Breast epithelium (tissue), 4 donors: ENCODE measurements at regions not wholly inside any gene's neighbourhood (a gene's known extent, or its start where the extent isn't known, plus 50 kb on each side); places are given as distances from the start of the nearest gene placed in this dataset.

Experiments
- DNase-seq, 2 donors: peaks; one replicate each; pipeline ENCODE4 v3.0.0-alpha.2; 2019; ENCODE audit warnings: low spot score in 2 of 2
- H3K27ac ChIP-seq, 2 donors: fragments of 200-600 bp; sonication (generic) in 1 of 2; one replicate each; pipeline ENCODE4 v1.5.1; 2016 to 2019; ENCODE audit warnings: mild to moderate bottlenecking in 1 of 2
- H3K27me3 ChIP-seq, 2 donors: fragments of 200-600 bp; sonication (generic) in 1 of 2; one replicate each; pipeline versions ENCODE4 v1.5.1 to v1.6.0; 2017 to 2019; ENCODE audit warnings: control low read depth in 1 of 2, mild to moderate bottlenecking in 1 of 2
- H3K36me3 ChIP-seq: fragments of 200-600 bp; one replicate; pipeline ENCODE4 v1.5.1; 2019
- H3K4me1 ChIP-seq, 2 donors: fragments of 200-600 bp; sonication (generic); one replicate each; pipeline ENCODE4 v1.5.1; 2016 to 2019; ENCODE audit warnings: control low read depth in 1 of 2
- H3K4me3 ChIP-seq, 3 donors: fragments of 200-600 bp; sonication (generic); 1 replicate in 2 of 3; 2 replicates in 1 of 3; pipeline ENCODE4 v1.5.1; 2016 to 2019; ENCODE audit warnings: mild to moderate bottlenecking in 3 of 3, moderate library complexity in 2 of 3
- H3K9me3 ChIP-seq, 2 donors: fragments of 200-600 bp; sonication (generic) in 1 of 2; one replicate each; pipeline ENCODE4 v1.5.1; 2016 to 2019; ENCODE audit warnings: control low read depth in 1 of 2
- POLR2A ChIP-seq: fragments of 450-650 bp; IDR thresholded peaks from one replicate; pipeline ENCODE4 v1.6.1; 2016; ENCODE audit warnings: antibody characterized with exemption, mild to moderate bottlenecking, moderate library complexity
- POLR2AphosphoS5 ChIP-seq, 3 donors: sonication (generic); formaldehyde crosslinking; IDR thresholded peaks; one replicate each; pipeline ENCODE4 v1.6.1; 2017; ENCODE audit warnings: antibody characterized with exemption in 3 of 3
- intact Hi-C: fragments of 100-400 bp; cut with DNase I; formaldehyde crosslinking; loops from one replicate; pipeline ENCODE4 v1.15.1; 2023; ENCODE audit warnings: low total_unique reads
- TF ChIP-seq, protein P1 (sequence below), 3 donors: fragments of 450-650 bp; IDR thresholded peaks; one replicate each; pipeline ENCODE4 v1.5.1; 2016 to 2017; ENCODE audit warnings: antibody characterized with exemption in 3 of 3, mild to moderate bottlenecking in 3 of 3, moderate library complexity in 3 of 3

DNA sequence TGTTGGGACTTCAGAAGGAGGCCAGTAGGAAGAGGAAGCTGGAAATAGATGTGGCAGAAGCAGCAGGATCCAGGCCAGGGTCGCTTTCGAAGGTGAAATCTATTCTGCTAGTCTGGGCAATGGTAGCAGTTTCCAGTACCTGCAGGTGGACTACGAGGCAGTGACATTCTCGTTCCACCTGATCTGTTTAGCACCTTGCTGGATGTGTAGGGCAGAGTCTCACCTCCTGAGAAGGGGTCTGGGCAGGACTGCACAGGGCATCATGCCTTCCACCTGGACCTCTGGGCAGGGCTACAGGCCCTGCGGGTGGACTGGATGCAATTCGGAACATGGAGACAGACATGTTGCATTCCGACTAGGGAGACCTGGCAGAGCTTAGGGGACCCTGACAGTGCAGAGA, 254.8 kb upstream of the ZNF32 start:
- no peaks in the 10 kb centered on the region for H3K4me1 ChIP-seq
- no peaks in the 10 kb centered on the region for H3K27me3 ChIP-seq
- intact Hi-C loops, result no loop called here
- no peaks in the 10 kb centered on the region for H3K9me3 ChIP-seq
- no peak for TF ChIP-seq POLR2AphosphoS5 (IDR thresholded peaks at IDR 0.05)
- TF ChIP-seq, protein P1, sequence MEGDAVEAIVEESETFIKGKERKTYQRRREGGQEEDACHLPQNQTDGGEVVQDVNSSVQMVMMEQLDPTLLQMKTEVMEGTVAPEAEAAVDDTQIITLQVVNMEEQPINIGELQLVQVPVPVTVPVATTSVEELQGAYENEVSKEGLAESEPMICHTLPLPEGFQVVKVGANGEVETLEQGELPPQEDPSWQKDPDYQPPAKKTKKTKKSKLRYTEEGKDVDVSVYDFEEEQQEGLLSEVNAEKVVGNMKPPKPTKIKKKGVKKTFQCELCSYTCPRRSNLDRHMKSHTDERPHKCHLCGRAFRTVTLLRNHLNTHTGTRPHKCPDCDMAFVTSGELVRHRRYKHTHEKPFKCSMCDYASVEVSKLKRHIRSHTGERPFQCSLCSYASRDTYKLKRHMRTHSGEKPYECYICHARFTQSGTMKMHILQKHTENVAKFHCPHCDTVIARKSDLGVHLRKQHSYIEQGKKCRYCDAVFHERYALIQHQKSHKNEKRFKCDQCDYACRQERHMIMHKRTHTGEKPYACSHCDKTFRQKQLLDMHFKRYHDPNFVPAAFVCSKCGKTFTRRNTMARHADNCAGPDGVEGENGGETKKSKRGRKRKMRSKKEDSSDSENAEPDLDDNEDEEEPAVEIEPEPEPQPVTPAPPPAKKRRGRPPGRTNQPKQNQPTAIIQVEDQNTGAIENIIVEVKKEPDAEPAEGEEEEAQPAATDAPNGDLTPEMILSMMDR (IDR thresholded peaks at IDR 0.05), result no peak
- no peak for TF ChIP-seq POLR2A
- H3K36me3 ChIP-seq, result no peaks in the 10 kb centered on the region
- no peak overlapping the region for H3K4me3 ChIP-seq
- no peak for DNase-seq
- no peak overlapping the region for H3K27ac ChIP-seq

DNA sequence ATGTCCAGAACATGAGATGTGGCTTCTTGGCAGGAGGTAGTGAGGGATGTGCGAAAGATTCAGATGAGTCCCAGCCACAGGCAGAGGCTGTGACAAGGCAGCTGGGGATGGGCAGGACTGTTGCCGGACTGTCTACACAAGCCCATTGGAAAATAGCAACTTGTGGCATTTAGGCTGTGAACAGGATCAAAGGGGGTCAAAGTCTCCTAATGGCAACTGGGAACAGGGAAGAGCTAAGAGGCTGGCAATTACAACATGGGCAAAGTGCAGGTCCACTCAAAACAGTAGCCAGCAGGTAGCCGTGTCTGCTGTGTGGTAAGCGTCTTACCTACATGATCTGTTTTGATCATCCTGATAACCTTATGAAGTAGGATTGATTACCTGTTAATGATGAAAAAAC, 254.2 kb upstream of the ZNF32 start:
- no peaks in the 10 kb centered on the region for H3K36me3 ChIP-seq
- intact Hi-C loops, result no loop called here
- H3K9me3 ChIP-seq, result no peaks in the 10 kb centered on the region
- TF ChIP-seq, protein P1 (IDR thresholded peaks at IDR 0.05), result no peak
- TF ChIP-seq POLR2A (no peak), POLR2AphosphoS5 (IDR thresholded peaks at IDR 0.05) (no peak)
- H3K4me3 ChIP-seq, result no peak overlapping the region
- no peaks in the 10 kb centered on the region for H3K27me3 ChIP-seq
- H3K27ac ChIP-seq, result no peak overlapping the region
- DNase-seq, result no peak
- H3K4me1 ChIP-seq, result no peaks in the 10 kb centered on the region

DNA sequence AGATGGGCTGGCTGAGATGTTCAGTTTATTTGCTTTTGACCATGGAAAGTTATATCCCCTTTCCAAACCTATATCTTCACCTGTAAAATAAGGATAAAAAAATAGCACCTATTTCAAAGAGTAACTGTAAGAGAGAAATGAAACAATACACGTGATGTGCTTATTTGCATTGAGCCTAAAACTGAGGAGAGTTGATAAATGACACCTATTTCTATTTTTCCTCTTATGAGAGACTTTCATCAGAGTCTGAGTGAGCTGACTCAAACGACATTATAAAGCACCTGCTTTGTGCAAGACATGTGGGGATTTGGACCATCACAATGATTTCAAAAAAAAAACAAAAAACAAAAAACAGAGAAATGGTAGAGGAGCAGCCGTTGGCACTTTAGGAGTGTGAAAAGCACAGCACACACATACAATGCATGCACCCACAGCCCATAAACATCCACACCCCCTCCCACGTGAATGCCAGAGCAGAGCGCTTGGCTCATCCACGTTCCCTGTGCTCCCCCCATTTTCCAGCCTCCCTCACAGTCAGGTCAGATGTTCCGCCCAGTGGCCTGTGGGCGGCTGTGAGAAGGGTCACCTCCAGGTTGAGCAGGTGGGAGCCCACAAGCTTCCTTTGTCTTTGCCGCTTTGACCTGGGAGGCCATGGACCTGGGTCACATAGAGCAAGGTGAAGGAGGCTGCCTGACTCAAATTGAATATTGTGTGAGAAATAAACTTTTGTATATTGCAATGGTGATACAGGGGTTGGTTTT, 253.2 kb upstream of the ZNF32 start:
- Histone ChIP-seq H3K27me3 (no peaks in the 10 kb centered on the region), H3K36me3 (no peaks in the 10 kb centered on the region), H3K4me3 (no peak overlapping the region), H3K27ac (no peak overlapping the region), H3K4me1 (no peaks in the 10 kb centered on the region), H3K9me3 (no peaks in the 10 kb centered on the region)
- no peak for TF ChIP-seq POLR2AphosphoS5 (IDR thresholded peaks at IDR 0.05)
- TF ChIP-seq POLR2A, result no peak
- TF ChIP-seq, protein P1 (IDR thresholded peaks at IDR 0.05), result no peak
- no peak for DNase-seq
- intact Hi-C loops, result no loop called here

DNA sequence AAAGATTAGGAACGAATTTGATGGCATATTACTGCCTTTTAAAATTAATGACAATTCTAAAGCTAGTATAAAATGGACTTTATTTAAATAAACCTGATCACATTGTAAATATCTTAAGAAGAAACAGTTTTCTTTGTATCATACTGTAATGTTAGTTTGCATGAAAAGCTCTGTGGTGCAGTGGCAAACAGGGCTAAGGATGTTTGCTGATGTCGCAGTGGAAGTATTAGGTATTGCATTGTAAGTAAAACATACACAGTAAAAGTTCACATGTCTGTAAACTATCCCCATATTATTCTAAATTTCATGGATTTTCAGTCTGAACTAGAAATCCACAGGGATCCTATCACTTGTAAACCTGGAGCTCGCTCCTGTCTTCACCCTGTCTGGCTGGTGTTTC, 252.6 kb upstream of the ZNF32 start:
- no peak overlapping the region for H3K27ac ChIP-seq
- no peaks in the 10 kb centered on the region for H3K27me3 ChIP-seq
- no peak for DNase-seq
- TF ChIP-seq POLR2AphosphoS5 (IDR thresholded peaks at IDR 0.05) (no peak), POLR2A (no peak)
- TF ChIP-seq, protein P1 (IDR thresholded peaks at IDR 0.05), result no peak
- H3K4me3 ChIP-seq, result no peak overlapping the region
- H3K36me3 ChIP-seq, result no peaks in the 10 kb centered on the region
- intact Hi-C loops, result no loop called here
- no peaks in the 10 kb centered on the region for H3K9me3 ChIP-seq
- no peaks in the 10 kb centered on the region for H3K4me1 ChIP-seq

DNA sequence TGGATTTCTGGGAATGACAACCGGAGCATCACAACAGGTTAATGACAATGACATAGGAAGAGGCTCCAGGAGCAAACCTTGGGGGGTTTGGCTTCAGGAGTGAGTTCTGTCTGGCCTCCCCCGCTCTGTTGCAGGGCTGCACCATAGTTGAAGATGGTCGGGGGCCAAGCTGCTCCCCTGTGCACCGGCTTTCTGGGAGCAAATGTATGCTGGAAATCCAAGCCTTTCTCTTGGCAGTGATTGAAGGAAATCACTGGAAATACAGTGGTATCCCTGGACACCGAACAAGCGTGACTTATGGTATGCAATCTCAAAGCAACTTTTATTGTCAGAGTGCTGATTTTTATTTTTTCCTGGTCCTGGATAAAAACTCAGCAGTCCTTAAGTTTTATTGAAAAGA, 251.9 kb upstream of the ZNF32 start:
- intact Hi-C loops, result no loop called here
- Histone ChIP-seq H3K9me3 (no peaks in the 10 kb centered on the region), H3K36me3 (no peaks in the 10 kb centered on the region), H3K4me3 (no peak overlapping the region), H3K27ac (no peak overlapping the region), H3K27me3 (no peaks in the 10 kb centered on the region), H3K4me1 (no peaks in the 10 kb centered on the region)
- TF ChIP-seq POLR2AphosphoS5 (IDR thresholded peaks at IDR 0.05) (no peak), POLR2A (no peak)
- TF ChIP-seq, protein P1 (IDR thresholded peaks at IDR 0.05), result no peak
- no peak for DNase-seq
